ENCODE measurements at regions not wholly inside any gene's neighbourhood (a gene's known extent, or its start where the extent isn't known, plus 50 kb on each side); places are given as distances from the start of the nearest gene placed in this dataset.

- TF ChIP-seq NFIC (IDR thresholded peaks at IDR 0.05; ENCODE audit: borderline replicate concordance) = no peak
- TF ChIP-seq CTCF (IDR thresholded peaks at IDR 0.05) = no peak
These were observed 55.9 kb upstream of the SLC66A3 start for GRCh38 chr2:11099122-11100065.

Data from SK-N-SH (cell line).